Stimulated activated CD4-positive, alpha-beta T cell treated with anti-CD3 and anti-CD28 coated beads, Interleukin-4, amount 100 ng/mL, for 24 hours (primary cell): ENCODE measurements at regions not wholly inside any gene's neighbourhood (a gene's known extent, or its start where the extent isn't known, plus 50 kb on each side); places are given as distances from the start of the nearest gene placed in this dataset.

ENCODE experiments used
- DNase-seq: peaks from one replicate; pipeline ENCODE4 v3.0.0-alpha.2; 2020

- no peak for DNase-seq
These were observed 214.8 kb upstream of the RREB1 start for GRCh38 chr6:6892744-6893583.

DNA sequence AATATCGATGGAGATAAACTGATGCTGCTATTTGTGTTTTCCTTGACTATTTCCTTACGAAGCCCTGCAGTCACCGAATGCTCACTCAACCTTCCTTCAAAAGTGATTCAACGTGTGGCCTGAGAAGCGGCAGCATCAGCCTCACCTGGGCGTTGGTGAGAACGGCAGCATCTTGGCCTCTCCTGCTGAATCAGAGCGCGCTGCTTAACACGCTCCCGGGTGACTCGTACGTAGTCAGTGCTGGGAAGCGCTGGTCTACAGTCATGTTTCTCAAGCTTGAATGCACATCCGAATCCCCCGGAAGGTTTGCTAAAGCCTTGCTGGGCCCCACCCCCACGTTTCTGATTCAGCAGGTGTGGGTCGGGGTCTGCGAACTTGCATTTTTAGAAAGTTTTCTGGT, 214.1 kb upstream of the RREB1 start:
- DNase-seq = no peak

GRCh38 chr6:6895929-6896328, 211.8 kb upstream of the RREB1 start:
- no peak for DNase-seq

DNA sequence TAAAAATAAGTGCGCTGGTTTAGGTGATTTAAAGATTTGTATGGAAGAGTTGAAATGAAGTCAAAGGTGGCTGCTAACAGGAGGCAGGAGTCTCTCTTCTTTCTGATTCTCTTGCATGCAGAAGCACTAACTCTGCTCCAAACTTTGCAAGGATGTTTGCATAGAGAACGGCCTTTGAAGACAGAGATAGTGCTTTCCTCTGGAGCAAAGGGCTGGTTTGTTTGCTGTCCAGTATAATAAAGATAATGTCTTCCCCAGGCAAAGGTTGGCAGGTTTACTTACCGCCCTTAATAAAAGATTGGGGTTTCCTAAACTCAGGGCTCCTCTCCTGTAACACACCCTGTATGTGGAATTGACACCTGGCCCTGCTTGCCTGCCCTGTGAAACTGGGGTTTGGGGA, 210.6 kb upstream of the RREB1 start:
- DNase-seq = no peak

GRCh38 chr6:6900569-6901204, 207.1 kb upstream of the RREB1 start:
- DNase-seq = no peak

DNA sequence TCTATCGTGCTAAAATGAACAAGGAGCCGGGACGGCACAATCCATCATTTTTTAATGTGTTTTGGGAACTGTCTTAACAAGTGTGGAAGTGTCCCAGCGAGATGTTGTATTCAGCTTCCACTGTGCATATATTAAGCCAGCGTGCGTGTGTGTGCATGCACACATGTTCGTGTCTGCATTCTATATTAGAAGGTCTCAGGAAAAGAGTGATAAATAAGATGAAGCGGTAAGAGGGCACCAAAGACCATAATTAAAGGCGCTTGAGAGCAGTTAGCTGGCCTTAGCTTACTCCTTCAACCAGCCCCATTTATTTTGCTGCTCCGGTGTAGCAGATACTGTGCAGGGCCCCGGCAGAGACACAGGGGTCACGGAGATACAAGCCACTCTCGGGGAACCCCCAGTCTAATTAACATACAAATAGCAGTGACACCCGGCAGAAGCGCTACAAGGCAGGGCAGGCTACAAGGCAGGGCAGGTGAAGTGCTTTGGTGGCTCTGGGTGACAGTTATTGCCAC, 206.5 kb upstream of the RREB1 start:
- DNase-seq = no peak

- no peak for DNase-seq
These were observed 205.8 kb upstream of the RREB1 start for GRCh38 chr6:6901945-6902344.

GRCh38 chr6:6905961-6906518, 201.7 kb upstream of the RREB1 start:
- no peak for DNase-seq

GRCh38 chr6:6906570-6907213, 201.1 kb upstream of the RREB1 start:
- no peak for DNase-seq

DNA sequence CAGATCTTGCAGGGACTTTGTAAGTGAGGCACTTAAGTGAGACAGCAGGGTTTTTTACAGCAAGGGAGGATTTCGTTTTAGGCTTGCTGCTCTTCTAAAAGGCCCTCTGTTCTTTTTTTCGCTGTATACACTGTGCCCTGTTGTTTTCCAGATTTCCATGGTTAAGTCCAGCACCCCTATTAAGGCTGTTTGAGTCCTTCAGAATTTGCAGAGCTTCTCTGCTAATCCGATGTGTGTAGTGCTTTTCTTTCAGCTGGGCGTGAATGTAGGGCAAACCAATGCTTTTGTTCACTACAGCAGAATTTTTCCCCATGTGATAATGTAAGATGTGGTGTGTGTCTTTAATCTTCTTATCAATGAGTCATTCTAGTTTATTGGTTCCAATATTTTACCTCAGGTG, 200.5 kb upstream of the RREB1 start:
- DNase-seq = no peak

DNA sequence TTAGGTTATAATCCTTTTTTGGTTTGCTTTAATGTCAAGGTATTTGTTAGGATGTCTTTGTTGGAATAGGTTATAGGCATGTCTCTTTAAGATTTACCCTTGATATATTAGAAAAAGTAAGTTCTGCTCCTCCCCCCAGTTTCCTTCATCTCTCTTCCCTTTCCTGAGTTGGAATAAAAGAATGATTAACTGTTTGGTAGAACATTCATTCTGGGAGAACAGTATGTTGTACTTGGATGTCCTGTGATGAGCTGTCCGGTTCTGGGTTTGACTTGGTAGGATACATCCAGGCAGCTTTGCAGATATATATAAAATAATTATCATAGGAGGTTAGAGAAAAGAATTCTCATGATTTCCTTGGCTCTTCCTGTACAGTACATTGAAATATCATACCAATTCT, 199.6 kb upstream of the RREB1 start:
- DNase-seq = no peak

DNA sequence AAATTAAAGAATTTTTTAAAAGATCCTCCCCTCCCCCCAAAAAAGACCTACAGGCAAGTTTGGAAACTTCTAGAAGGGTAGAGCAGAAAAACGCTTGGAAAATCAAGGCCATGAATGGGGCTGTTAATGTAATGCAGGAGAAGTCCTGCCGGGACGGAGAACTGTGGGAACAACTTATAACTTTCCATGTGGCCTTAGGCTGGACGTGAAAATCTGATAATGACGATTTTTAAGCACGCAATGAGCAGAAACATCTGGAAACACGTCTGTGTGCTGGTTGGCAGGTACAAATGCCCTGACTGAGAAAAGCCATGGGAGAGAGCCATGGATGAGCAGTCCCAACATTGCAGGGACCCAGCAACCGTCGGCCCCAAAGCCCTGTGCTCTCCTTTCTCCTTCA, 198.7 kb upstream of the RREB1 start:
- no peak for DNase-seq

DNA sequence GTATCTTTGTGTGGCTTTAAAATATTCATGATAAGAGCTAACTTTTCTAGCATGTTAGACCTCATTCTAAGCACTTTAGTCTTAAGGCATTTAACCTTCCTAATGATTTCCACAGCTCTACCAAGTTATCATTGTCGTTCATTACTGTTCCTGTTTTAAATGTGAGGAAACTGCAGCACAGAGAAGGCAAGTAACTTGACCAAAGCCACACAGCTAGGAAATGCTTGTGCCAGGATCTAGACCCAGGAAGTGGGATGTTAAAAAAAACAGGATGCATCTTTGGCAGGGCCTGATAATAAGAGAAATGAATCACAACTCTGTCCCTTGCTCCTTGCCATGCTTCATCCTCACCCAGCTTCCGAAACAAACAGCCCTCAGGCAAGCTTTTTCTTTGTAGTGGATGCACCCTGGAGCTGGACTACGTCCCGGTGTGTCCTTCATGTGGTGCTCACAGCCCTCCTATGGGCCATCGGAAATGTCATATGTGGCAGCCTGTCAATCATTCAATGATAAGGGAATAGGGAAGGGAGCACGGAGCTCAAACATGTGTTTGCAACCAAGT, 196.9 kb upstream of the RREB1 start:
- DNase-seq = no peak

DNA sequence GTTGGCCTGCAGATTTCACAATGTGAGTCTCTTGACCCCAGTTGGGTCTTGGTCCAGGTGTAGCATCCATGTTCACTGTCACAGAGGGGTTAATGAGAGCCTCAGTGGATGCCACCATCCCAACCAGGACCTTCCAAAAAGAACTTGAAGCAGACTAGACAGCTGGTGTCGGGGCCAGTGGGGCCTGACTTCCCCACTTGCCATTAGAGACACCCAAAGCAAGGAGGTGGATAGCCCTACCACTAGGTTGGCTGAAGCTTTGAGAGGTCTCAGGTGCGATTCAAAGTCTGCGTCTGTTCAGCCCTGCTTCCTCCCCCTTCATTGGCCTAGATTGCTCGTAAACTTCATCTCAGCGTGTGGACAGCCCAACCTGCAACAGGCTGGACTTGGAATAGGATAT, 196.4 kb upstream of the RREB1 start:
- no peak for DNase-seq

- DNase-seq = no peak
These were observed 194.7 kb upstream of the RREB1 start for GRCh38 chr6:6912817-6913744.

DNA sequence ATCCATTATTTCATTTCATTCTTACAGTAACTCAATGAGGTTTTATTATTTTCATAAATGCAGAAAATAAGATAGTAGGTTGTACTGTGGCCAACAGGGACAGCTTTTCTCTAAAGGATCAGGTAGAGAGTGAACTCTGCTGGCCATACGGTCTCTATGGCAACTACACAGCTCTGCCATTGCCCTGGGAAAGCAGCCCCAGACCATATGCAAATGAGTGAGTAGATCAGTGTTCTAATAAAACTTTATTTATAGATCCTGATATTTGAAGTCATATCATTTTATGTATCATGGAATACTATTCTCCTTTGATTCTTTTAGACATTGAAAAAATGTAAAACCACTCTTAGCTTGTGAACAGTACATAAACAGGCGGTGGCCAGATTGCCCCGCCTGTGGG, 192.5 kb upstream of the RREB1 start:
- DNase-seq = no peak

DNA sequence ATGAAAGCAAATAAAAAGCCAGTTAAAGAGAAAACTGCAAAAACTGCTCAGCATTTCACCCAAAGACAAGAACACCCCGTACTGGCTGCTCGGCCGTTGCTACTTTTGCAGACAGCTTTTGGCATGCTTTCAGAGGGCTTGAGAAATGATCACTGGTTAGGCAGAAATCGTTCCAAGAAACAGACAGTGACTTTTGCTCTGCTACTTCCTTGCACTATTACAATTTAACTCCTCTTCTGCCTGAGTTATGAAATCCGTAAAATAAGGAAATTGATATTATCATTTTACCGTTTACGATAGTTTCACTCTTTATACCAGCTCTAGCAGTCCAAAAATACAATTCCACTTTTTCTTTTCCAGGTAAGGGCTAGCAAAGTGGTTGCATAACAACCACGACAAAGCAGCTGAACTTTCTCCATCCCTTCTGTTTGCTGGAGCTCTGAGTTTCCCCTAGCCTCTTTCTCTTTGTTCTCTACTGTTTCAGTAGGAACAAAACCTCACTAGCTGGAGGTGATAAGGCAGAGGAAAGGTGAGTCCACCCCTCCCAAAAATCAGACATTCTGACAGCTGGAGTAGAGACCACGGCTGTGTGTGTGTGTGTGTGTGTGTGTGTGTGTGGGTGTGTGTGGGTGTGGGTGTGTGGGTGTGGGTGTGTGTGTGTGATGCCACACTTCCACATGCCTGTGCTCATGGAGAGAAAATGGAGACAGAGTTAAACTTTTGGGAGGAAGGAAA, 191.8 kb upstream of the RREB1 start:
- no peak for DNase-seq

- no peak for DNase-seq
These were observed 191.2 kb upstream of the RREB1 start for GRCh38 chr6:6916598-6916997.

DNA sequence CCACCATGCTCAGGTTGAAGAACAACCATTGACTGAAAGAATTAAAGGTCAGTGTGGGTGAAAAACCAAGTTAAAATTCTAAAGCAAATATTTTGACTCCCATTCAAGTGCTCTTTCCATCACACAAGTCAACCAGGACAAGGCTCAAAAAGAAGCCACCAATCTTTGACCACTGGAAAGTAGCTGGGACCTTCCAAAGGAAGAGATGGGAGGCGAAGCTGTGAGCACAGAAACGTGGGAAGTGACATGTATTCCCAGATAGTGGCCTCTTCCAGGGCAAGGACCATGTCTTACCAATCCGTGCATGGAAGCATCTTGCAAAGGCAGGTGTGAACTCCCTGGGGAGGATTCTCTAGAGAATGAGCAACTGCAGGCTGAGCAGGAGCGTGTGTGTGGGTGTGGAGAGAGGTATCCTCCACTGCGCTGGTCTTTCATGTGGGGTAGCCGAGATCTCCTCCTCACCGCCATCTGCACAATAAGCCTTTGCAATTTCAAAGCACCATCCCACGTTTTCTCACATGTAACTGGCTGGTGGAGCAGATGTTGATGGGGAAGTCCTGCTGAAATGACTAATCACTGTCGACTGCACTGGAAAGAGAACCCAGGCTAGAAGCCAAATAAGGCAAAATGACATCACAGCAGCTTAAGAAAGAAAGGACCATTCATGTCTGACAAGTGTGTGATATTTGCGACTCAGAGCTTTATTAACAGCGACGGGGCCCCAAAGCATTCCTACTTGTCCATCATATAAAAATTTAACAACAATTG, 189.4 kb upstream of the RREB1 start:
- peak; percentile 89 for DNase-seq

- no peak for DNase-seq
These were observed 188.6 kb upstream of the RREB1 start for GRCh38 chr6:6919173-6919572.
